Glutamatergic neuron (in vitro differentiated cells): ENCODE measurements at regions not wholly inside any gene's neighbourhood (a gene's known extent, or its start where the extent isn't known, plus 50 kb on each side); places are given as distances from the start of the nearest gene placed in this dataset.

Experiments used
- DNase-seq: peaks from one replicate; pipeline ENCODE4 v3.0.0; 2022
- H3K27ac Mint-ChIP-seq: one replicate; pipeline ENCODE4 v1.8.0; 2020; ENCODE audit warnings: mild to moderate bottlenecking, mixed read lengths, inconsistent platforms; ENCODE audit not compliant: unreplicated experiment
- H3K27me3 Mint-ChIP-seq: one replicate; pipeline ENCODE4 v1.8.0; 2020; ENCODE audit warnings: mild to moderate bottlenecking, moderate library complexity, mixed read lengths, inconsistent platforms; ENCODE audit not compliant: unreplicated experiment
- H3K36me3 Mint-ChIP-seq: one replicate; pipeline ENCODE4 v1.8.0; 2020; ENCODE audit warnings: mild to moderate bottlenecking, mixed read lengths, inconsistent platforms; ENCODE audit not compliant: unreplicated experiment
- H3K4me1 Mint-ChIP-seq: one replicate; pipeline ENCODE4 v1.8.0; 2020; ENCODE audit warnings: mild to moderate bottlenecking, low read depth, mixed read lengths, inconsistent platforms; ENCODE audit not compliant: unreplicated experiment
- H3K4me3 Mint-ChIP-seq: one replicate; pipeline ENCODE4 v1.8.0; 2020; ENCODE audit warnings: mild to moderate bottlenecking, mixed read lengths, inconsistent platforms; ENCODE audit not compliant: unreplicated experiment
- H3K9me3 Mint-ChIP-seq: one replicate; pipeline ENCODE4 v1.8.0; 2020; ENCODE audit warnings: mild to moderate bottlenecking, moderate library complexity, mixed read lengths, inconsistent platforms; ENCODE audit not compliant: unreplicated experiment
- TF ChIP-seq, protein P1 (sequence below): fragments of 200-600 bp; sonication (generic); IDR thresholded peaks from one replicate; pipeline ENCODE4 v1.5.0; 2021; ENCODE audit not compliant: partially characterized antibody, unreplicated experiment

DNA sequence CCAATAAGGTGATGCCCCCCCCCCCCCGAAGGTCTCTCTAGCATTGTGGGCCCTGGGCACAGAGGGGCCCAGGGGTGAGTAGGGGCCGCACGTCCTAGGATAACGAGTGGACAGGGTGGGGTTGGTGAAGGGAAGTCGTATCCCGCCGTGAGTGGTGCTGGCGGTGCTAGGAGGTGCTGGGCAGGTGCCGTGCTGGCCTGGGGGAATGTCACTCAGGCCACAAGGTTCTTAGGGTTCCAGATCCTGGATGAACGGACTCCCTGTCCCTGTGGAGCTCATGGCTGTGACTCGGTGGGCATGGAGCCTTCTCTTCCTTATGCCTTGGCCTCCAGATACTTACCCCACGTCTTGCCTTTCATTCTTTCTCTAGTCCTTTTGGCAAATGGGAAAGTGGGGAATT, 157.4 kb upstream of the SOX1 start:
- H3K27me3 Mint-ChIP-seq: peaks cover 5% of the 10 kb centered on the region
- TF ChIP-seq, protein P1, sequence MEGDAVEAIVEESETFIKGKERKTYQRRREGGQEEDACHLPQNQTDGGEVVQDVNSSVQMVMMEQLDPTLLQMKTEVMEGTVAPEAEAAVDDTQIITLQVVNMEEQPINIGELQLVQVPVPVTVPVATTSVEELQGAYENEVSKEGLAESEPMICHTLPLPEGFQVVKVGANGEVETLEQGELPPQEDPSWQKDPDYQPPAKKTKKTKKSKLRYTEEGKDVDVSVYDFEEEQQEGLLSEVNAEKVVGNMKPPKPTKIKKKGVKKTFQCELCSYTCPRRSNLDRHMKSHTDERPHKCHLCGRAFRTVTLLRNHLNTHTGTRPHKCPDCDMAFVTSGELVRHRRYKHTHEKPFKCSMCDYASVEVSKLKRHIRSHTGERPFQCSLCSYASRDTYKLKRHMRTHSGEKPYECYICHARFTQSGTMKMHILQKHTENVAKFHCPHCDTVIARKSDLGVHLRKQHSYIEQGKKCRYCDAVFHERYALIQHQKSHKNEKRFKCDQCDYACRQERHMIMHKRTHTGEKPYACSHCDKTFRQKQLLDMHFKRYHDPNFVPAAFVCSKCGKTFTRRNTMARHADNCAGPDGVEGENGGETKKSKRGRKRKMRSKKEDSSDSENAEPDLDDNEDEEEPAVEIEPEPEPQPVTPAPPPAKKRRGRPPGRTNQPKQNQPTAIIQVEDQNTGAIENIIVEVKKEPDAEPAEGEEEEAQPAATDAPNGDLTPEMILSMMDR: no peak
- DNase-seq: no peak
- H3K9me3 Mint-ChIP-seq: peaks cover 10% of the 10 kb centered on the region
- H3K36me3 Mint-ChIP-seq: peaks cover 6% of the 10 kb centered on the region
- no peak overlapping the region for H3K4me3 Mint-ChIP-seq
- H3K4me1 Mint-ChIP-seq: no peaks in the 10 kb centered on the region
- no peak overlapping the region for H3K27ac Mint-ChIP-seq

DNA sequence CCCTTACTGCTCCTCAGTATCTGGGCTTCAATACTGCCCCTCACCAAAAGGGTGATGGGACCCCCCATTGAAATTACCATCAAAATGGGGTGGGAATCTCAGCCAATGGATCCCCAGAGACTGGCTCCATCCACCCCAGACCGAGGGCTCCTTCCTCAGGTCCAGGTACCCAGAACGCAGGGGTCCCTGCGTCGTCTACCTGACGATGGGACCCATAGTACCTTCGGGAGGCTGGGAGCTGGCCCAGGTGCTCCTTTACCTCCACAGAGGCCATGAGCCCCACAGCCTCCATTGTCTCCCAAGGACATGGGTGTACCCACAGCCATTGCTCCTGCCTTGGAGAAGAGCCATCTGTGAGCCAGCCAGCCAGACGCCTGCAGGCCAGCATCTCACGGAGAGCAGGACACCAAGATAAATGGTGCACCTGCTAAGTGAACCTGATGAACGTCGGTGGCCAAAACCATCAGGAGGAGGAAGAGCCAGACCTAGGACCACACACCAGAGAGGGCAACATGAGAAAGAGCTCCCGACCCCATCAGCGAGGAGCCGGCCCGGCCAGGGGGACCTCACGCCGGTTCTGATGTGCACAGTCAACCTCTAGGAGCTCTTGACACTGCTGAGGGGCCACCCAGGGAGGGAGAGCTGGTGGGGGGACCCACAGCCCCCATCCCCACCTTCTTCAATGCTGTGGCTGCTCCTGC, 156.8 kb upstream of the SOX1 start:
- Mint-ChIP-seq H3K27me3 (peaks cover 5% of the 10 kb centered on the region), H3K27ac (no peak overlapping the region), H3K4me3 (no peak overlapping the region), H3K36me3 (peaks cover 6% of the 10 kb centered on the region), H3K4me1 (no peaks in the 10 kb centered on the region), H3K9me3 (peaks cover 10% of the 10 kb centered on the region)
- TF ChIP-seq, protein P1: no peak
- no peak for DNase-seq

DNA sequence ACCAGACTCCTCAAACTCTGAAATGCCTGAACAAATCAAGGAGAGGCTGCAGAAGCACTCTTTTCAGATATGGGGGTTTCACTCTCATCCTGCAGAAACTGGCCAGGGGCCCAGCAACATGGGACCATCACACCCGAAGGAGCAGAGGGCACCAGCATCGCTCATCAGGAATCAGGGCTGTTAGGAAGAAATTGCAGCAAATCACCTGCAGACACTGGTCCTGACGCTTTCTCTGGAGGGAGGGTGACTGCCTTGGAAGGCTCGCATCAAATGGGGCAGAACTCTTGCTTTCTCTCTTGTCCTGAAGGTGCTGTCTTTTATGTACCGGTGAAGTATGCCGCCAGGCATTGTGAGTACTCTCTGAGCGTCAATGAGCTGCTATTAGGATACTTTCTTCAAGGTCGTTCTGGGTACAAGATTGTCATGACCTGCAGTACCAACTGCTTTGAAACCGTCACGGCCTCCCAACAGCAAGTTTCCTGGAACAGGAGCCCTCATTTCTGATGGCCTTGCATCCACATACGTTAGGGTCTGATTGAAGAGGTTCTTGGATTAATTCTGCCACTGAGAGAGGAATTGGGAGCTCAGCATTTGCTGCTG, 155.7 kb upstream of the SOX1 start:
- Mint-ChIP-seq H3K27me3 (peaks cover 5% of the 10 kb centered on the region), H3K36me3 (peaks cover 10% of the 10 kb centered on the region), H3K27ac (no peak overlapping the region), H3K4me1 (no peaks in the 10 kb centered on the region), H3K9me3 (peaks cover 10% of the 10 kb centered on the region), H3K4me3 (no peak overlapping the region)
- TF ChIP-seq, protein P1: no peak
- no peak for DNase-seq

DNA sequence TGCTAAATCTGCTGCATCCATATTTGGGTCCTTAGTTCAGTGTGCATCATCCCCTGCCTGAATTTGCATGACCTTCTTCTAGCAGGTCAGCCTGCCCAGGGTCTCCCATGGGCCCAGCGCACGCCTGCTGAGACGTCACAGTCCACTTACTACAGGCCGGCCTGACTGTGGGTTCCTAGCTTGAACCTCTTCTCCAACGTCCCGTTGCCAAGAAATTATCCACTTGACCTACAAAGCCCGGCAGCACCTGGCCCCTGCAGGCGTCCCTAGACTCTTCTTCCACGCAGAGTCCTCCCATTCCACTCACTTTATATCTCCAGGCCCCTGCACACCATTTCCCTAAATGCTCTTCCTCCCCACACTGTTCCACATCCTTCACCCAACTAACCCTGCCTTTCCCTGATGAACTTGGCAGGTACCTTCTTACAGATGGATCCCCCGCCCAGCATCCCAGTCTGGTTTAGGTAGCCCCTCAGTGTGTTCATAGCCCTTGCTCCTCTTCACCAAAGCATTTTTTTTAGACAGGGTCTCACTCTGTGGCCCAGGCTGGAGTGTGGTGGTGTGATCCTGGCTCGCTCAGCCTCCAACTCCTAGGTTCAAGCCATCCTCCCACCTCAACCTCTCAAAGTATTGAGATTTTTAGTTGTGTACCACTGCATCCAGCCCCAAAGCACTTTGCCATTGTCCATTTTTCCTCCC, 155.0 kb upstream of the SOX1 start:
- no peak overlapping the region for H3K27ac Mint-ChIP-seq
- DNase-seq: no peak

More for the DNA sequence above, 155.0 kb upstream of the SOX1 start:
- peaks cover 10% of the 10 kb centered on the region for H3K36me3 Mint-ChIP-seq
- H3K4me3 Mint-ChIP-seq: no peak overlapping the region
- H3K4me1 Mint-ChIP-seq: no peaks in the 10 kb centered on the region
- H3K27me3 Mint-ChIP-seq: peaks cover 2% of the 10 kb centered on the region
- TF ChIP-seq, protein P1: no peak
- H3K9me3 Mint-ChIP-seq: peaks cover 10% of the 10 kb centered on the region
